Karpas-422 (cell line): ENCODE measurements at regions not wholly inside any gene's neighbourhood (a gene's known extent, or its start where the extent isn't known, plus 50 kb on each side); places are given as distances from the start of the nearest gene placed in this dataset.

Experiments
- DNase-seq: peaks from one replicate; pipeline ENCODE4 v3.0.0-alpha.2; 2015
- H2AFZ ChIP-seq: fragments of 200-600 bp; sonication (generic); 2 replicates; pipeline ENCODE4 v1.6.1; 2014; ENCODE audit warnings: antibody characterized with exemption, low read length, mixed read lengths
- H3K27ac ChIP-seq: fragments of 200-600 bp; sonication (generic); 2 replicates; pipeline ENCODE4 v1.5.1; 2014; ENCODE audit warnings: mild to moderate bottlenecking, low read length, moderate library complexity
- H3K27me3 ChIP-seq: fragments of 200-600 bp; sonication (generic); 2 replicates; pipeline ENCODE4 v1.6.1; 2014; ENCODE audit warnings: low read length, mixed read lengths
- H3K36me3 ChIP-seq: fragments of 200-600 bp; sonication (generic); 2 replicates; pipeline ENCODE4 v1.6.1; 2014; ENCODE audit warnings: low read length, mixed read lengths; ENCODE audit not compliant: insufficient read depth
- H3K4me1 ChIP-seq: fragments of 200-600 bp; sonication (generic); 2 replicates; pipeline ENCODE4 v1.6.1; 2014; ENCODE audit warnings: mild to moderate bottlenecking, low read length, mixed read lengths
- H3K4me2 ChIP-seq: fragments of 200-600 bp; sonication (generic); 2 replicates; pipeline ENCODE4 v1.6.1; 2014; ENCODE audit warnings: low read length, low read depth, mild to moderate bottlenecking; ENCODE audit not compliant: poor library complexity, severe bottlenecking
- H3K4me3 ChIP-seq: fragments of 200-600 bp; sonication (generic); 2 replicates; pipeline ENCODE4 v1.5.1; 2014; ENCODE audit warnings: mild to moderate bottlenecking, antibody characterized with exemption, low read length, mixed read lengths
- H3K79me2 ChIP-seq: fragments of 200-600 bp; sonication (generic); 2 replicates; pipeline ENCODE4 v1.6.1; 2014; ENCODE audit warnings: mild to moderate bottlenecking, low read length, mixed read lengths
- H3K9ac ChIP-seq: fragments of 200-600 bp; sonication (generic); 2 replicates; pipeline ENCODE4 v1.6.0; 2014; ENCODE audit warnings: low read length
- H3K9me2 ChIP-seq: fragments of 200-600 bp; sonication (generic), shearing (Covaris generic); replicated peaks from 2 replicates; pipeline ENCODE4 v1.6.0; 2014; ENCODE audit warnings: mild to moderate bottlenecking, low read length, moderate library complexity; ENCODE audit not compliant: insufficient read depth
- H3K9me3 ChIP-seq: fragments of 300-700, 200-600 bp; sonication (generic); 2 replicates; pipeline ENCODE4 v1.6.1; 2014; ENCODE audit warnings: low read length, mixed read lengths
- H4K20me1 ChIP-seq: fragments of 200-600 bp; sonication (generic); 2 replicates; pipeline ENCODE4 v1.6.1; 2014; ENCODE audit warnings: mild to moderate bottlenecking, antibody characterized with exemption, low read length, low read depth; ENCODE audit not compliant: insufficient read depth

- Histone ChIP-seq H3K36me3 (no peaks in the 10 kb centered on the region), H4K20me1 (no peaks in the 10 kb centered on the region), H3K9me3 (no peaks in the 10 kb centered on the region), H3K27ac (no peak overlapping the region), H3K9ac (no peak overlapping the region), H3K4me3 (no peak overlapping the region), H2AFZ (no peak overlapping the region; the same call in 1 of the 2 replicates), H3K79me2 (no peaks in the 10 kb centered on the region), H3K9me2 (no peaks in the 10 kb centered on the region), H3K27me3 (no peaks in the 10 kb centered on the region), H3K4me2 (no peak overlapping the region), H3K4me1 (no peaks in the 10 kb centered on the region)
- no peak for DNase-seq
These were observed 101.8 kb upstream of the MKLN1 start for GRCh38 chr7:131225619-131226513.

- no peak overlapping the region for H3K4me2 ChIP-seq
- H2AFZ ChIP-seq: no peak overlapping the region; the same call in 1 of the 2 replicates
These were observed 101.2 kb upstream of the MKLN1 start for GRCh38 chr7:131226514-131226865.

GRCh38 chr7:131231381-131232220 is 96.1 kb upstream of the MKLN1 start:
- H3K4me3 ChIP-seq: no peak overlapping the region

More at GRCh38 chr7:131226514-131226865, 101.2 kb upstream of the MKLN1 start:
- H3K4me1 ChIP-seq: peaks cover 3% of the 10 kb centered on the region; the same call in 1 of the 2 replicates
- no peaks in the 10 kb centered on the region for H4K20me1 ChIP-seq
- H3K4me3 ChIP-seq: no peak overlapping the region
- H3K36me3 ChIP-seq: no peaks in the 10 kb centered on the region
- H3K79me2 ChIP-seq: no peaks in the 10 kb centered on the region
- no peaks in the 10 kb centered on the region for H3K27me3 ChIP-seq
- no peaks in the 10 kb centered on the region for H3K9me3 ChIP-seq
- H3K27ac ChIP-seq: no peak overlapping the region
- no peak for DNase-seq
- H3K9ac ChIP-seq: no peak overlapping the region
- H3K9me2 ChIP-seq: no peaks in the 10 kb centered on the region

DNA sequence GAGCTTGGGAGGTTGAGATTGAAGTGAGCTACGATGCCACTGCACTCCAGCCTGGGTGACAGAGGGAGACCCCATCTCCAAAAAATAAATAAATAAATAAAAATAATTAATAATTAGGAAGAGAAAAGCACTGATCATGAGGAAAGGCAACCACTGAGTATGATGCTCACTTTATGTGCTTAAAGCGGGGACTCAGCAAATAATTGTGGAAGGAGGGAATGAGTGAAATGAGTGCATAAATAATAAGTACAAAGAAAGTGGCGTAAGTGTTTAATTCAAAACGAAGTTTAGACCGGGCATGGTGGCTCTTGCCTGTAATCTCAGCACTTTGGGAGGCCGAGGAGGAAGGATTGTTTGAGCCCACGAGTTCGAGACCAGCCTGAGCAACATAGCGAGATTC is 94.9 kb upstream of the MKLN1 start:
- Histone ChIP-seq H3K79me2 (no peaks in the 10 kb centered on the region), H3K27me3 (no peaks in the 10 kb centered on the region), H3K9ac (no peak overlapping the region), H3K4me2 (no peak overlapping the region), H3K4me3 (no peak overlapping the region), H3K4me1 (peaks cover 17% of the 10 kb centered on the region), H3K27ac (no peak overlapping the region), H3K36me3 (no peaks in the 10 kb centered on the region), H3K9me3 (no peaks in the 10 kb centered on the region), H2AFZ (no peak overlapping the region), H3K9me2 (no peaks in the 10 kb centered on the region), H4K20me1 (no peaks in the 10 kb centered on the region)
- DNase-seq: no peak

More at GRCh38 chr7:131231381-131232220, 96.1 kb upstream of the MKLN1 start:
- Histone ChIP-seq H3K9ac (peak overlapping the region; percentile 16; the same call in 1 of the 2 replicates), H4K20me1 (no peaks in the 10 kb centered on the region), H3K4me2 (peak overlapping the region; percentile 21), H3K27ac (no peak overlapping the region), H3K36me3 (no peaks in the 10 kb centered on the region), H3K4me1 (peaks cover 17% of the 10 kb centered on the region), H3K9me3 (no peaks in the 10 kb centered on the region), H2AFZ (peak overlapping the region; percentile 52; the same call in 1 of the 2 replicates), H3K27me3 (no peaks in the 10 kb centered on the region), H3K9me2 (no peaks in the 10 kb centered on the region), H3K79me2 (no peaks in the 10 kb centered on the region)
- no peak for DNase-seq

DNA sequence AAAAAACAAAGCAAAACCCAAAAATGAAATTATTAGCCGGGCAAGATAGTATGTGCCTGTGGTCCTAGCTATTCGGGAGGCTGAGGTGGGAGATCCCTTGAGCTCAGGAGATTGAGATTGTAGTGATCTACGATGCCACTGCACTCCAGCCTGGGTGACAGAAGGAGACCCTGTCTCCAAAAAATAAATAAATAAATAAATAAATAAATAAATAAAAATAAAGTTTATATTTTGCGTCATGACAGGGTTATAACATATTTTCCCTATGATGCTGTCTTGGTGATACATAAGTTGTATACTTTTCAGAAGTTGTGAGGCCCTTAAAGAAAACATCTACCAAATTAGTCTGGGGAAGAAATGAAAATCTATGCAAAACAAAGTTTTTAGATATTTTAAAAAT is 94.5 kb upstream of the MKLN1 start:
- no peak for DNase-seq
- no peak overlapping the region for H3K27ac ChIP-seq
- H3K79me2 ChIP-seq: no peaks in the 10 kb centered on the region
- no peak overlapping the region for H3K4me3 ChIP-seq
- no peak overlapping the region for H3K9ac ChIP-seq
- no peaks in the 10 kb centered on the region for H3K9me3 ChIP-seq
- no peaks in the 10 kb centered on the region for H3K36me3 ChIP-seq
- no peaks in the 10 kb centered on the region for H3K27me3 ChIP-seq
- H2AFZ ChIP-seq: no peak overlapping the region
- H3K9me2 ChIP-seq: no peaks in the 10 kb centered on the region
- no peaks in the 10 kb centered on the region for H4K20me1 ChIP-seq
- H3K4me1 ChIP-seq: peaks cover 17% of the 10 kb centered on the region
- H3K4me2 ChIP-seq: no peak overlapping the region

DNA sequence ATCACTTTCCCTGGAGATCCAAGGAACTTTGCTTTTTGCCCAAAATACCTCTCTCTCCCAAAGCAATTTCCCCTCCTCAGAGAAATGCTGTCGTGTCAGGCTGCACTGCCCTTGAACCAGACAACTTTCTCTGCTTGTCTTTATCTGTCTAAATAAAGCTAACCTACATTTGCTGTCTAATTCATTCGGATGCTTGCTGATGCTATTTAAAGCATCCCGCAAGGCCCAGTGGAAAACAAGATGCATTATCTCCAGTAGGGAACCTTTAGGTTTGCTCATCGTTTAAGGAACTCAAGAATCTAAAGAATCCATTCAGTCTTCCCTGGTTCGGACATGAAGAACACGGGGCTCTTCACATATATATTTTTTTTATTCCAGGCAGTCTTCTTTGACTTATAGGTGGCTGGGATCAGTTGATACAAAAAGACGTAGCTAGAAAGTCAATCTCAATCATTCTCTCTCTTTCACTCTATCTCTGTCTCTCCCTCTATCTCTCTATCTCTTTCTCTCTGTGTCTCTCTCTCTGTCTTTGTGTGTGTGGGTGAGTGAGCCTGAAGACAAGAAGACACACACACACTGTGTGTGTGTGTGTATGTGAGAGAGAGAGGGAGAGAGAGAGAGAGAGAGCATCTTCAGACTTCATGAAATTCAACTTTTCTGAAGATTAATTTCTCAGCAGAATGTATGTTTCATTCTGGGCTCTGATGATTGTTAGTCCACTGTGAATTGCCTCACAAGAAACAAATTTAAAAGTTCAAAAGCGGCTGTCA is 92.8 kb upstream of the MKLN1 start:
- Histone ChIP-seq H3K4me3 (no peak overlapping the region), H2AFZ (peak overlapping the region; percentile 81), H3K9me2 (no peaks in the 10 kb centered on the region), H3K9ac (no peak overlapping the region; the same call in 1 of the 2 replicates), H3K79me2 (no peaks in the 10 kb centered on the region), H3K36me3 (no peaks in the 10 kb centered on the region), H4K20me1 (no peaks in the 10 kb centered on the region), H3K27ac (no peak overlapping the region), H3K9me3 (no peaks in the 10 kb centered on the region), H3K27me3 (no peaks in the 10 kb centered on the region), H3K4me2 (peak overlapping the region; percentile 35), H3K4me1 (peaks cover 17% of the 10 kb centered on the region)
- DNase-seq: no peak

GRCh38 chr7:131235489-131236317 is 92.0 kb upstream of the MKLN1 start:
- Histone ChIP-seq H3K9ac (no peak overlapping the region; the same call in 1 of the 2 replicates), H3K27ac (no peak overlapping the region), H3K9me2 (no peaks in the 10 kb centered on the region), H3K4me1 (peaks cover 17% of the 10 kb centered on the region), H3K4me2 (peak overlapping the region; percentile 35), H2AFZ (peak overlapping the region; percentile 81), H3K36me3 (no peaks in the 10 kb centered on the region), H3K27me3 (no peaks in the 10 kb centered on the region), H3K4me3 (no peak overlapping the region), H3K9me3 (no peaks in the 10 kb centered on the region), H3K79me2 (no peaks in the 10 kb centered on the region), H4K20me1 (no peaks in the 10 kb centered on the region)
- DNase-seq: no peak
